NCI-H187 (cell line): ENCODE measurements at regions not wholly inside any gene's neighbourhood (a gene's known extent, or its start where the extent isn't known, plus 50 kb on each side); places are given as distances from the start of the nearest gene placed in this dataset.
A peak's percentile ranks its signal among the peaks of the same experiment; 100 is the strongest.

Experiments used
- DNase-seq, 2 experiments: peaks; one replicate each; lab custom pipeline; 2025; lab: John Stamatoyannopoulos, UW

DNA sequence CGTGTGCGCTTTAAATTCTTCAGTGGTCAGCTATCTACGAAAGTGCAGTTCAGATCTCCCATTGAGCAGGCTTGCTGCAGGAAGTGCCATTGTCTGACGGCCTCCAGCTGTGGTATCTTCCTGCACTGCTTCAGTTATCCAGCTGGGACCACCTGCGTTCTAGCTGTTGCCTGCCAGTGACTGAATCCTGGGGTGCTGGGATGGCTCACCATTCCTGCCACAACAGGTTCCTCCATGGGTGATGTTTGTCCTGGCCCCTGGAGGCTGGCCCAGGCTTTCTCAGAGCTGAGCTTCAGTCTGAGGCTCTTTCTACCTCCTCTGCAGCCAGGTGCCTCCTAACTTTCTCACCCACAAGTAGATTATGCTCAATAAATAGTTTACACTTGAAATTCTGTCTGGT, 498.5 kb upstream of the HS6ST1 start:
- no peak for DNase-seq

DNA sequence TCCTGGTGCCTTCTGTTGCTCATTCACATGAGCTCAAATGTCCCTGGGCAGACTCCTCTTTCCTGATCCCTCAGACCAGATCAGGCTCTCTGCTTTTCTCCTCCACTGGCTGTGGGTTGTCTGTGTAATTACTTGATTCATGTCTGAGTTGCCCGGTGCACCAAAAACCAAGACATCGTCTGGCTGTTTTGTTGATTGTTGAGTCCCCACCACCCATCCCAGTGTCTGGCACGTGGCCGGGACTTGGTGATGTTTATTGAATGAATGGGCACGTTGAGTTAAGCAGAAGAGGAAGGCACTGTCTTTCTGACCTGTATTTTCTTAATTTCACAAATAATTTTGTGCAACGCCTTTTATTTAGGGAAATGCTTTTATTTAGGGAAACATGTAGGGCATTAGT, 499.1 kb upstream of the HS6ST1 start:
- DNase-seq = no peak

GRCh38 chr2:128818248-128818647, 499.6 kb upstream of the HS6ST1 start:
- peak in 1 of 2 experiments; percentile 17 for DNase-seq

GRCh38 chr2:128818704-128819491, 500.2 kb upstream of the HS6ST1 start:
- DNase-seq = no peak

GRCh38 chr2:128820452-128820851, 501.8 kb upstream of the HS6ST1 start:
- DNase-seq = no peak

DNA sequence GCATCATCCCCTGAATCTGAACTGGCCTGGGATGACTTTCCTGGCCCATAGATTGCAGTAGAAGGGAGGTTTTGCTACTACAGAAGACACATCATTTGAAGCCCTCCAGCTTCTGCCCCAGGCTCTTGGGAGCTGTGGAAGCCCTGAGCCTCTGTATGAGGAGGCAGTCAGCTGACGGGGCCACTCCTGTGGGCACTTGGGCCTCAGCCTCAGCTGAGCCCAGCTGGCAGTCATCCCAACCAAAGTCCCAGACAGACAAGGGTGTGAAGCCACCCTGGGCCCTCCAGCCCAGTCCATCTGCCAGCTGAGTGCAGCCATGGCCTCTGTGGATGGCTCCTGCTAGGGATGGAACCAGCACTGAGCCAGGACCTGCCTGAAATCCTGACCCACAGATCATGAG, 502.3 kb upstream of the HS6ST1 start:
- no peak for DNase-seq

DNA sequence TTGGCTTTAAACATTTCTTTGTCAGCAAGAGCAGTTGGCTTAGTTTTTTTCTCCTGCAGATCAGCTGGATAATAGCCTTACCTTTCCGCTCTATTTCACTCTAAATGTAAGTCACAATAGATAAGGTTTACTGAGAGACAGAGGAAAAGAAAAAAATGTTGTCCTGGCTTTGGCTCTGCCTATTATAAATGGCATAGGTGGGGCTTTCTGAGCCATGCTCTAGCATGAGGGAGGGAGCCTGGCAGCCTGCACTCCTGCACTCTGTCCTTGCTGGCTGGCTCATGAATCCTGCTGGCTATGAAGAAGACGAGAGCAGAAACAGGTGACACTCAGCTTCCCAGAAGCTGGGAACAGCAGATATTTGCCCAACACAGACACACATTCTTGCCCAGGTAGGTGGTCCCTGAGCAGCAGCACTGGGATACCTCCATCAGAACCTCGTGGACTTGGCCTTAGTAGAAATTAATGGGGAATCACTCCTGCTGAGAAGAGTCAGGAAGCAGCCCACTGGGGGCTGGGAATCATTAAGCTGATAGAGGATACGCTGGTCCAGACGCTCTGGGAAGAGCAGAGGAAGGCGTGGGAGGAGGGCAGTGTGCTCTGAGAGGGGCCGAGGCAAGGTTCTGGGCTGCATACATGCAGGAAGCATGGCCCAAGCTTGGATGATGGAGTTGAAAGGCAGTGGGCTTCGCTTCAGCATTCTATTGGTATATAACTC, 514.4 kb upstream of the HS6ST1 start:
- DNase-seq = peak in 1 of 2 experiments; percentile 26

GRCh38 chr2:128833664-128834027, 515.0 kb upstream of the HS6ST1 start:
- DNase-seq = no peak

GRCh38 chr2:128834207-128834879, 515.7 kb upstream of the HS6ST1 start:
- no peak for DNase-seq

DNA sequence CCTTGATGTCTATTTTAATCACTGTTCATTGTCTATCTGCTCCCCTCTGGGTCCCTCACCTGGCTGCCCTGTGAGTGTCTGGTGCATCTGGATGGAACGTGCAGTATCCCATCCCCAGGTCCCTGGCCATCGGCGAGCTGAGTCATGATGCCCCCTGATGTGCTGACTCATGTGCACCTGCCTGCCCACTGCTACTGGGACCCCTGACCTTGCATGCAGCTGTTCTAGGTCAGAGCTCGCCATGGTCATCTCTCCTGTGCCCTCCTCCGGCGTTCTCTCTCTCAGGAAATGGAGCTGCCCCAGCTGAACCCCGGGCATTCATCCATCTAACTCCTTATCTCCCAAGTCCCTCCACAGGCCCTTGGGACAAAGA, 516.2 kb upstream of the HS6ST1 start:
- DNase-seq = no peak

GRCh38 chr2:128835342-128835855, 516.7 kb upstream of the HS6ST1 start:
- DNase-seq = no peak

- no peak for DNase-seq
These were observed 517.3 kb upstream of the HS6ST1 start for GRCh38 chr2:128835974-128836373.

- no peak for DNase-seq
These were observed 518.0 kb upstream of the HS6ST1 start for GRCh38 chr2:128836559-128837100.

- no peak for DNase-seq
These were observed 519.6 kb upstream of the HS6ST1 start for GRCh38 chr2:128838244-128838643.

GRCh38 chr2:128841803-128842202, 523.1 kb upstream of the HS6ST1 start:
- DNase-seq = no peak

DNA sequence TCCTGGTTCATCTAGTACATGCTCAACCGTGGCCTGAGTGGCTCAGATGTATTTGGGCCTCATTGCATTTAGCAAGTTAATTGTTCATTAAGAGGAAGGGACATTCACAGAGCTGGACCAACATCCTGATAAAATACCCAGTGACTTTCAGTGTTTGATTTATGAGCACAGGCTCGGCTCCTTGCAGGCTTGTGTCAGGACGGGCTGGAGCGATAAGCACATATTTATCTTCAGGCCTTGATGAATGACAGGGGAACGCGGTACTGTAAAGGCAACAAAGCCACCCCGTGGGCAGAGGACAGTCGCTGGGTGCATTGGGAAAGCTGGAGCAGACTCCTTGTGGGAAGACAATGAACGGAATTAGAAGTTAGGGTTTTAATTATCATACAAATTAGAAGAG, 548.6 kb upstream of the HS6ST1 start:
- DNase-seq = no peak

DNA sequence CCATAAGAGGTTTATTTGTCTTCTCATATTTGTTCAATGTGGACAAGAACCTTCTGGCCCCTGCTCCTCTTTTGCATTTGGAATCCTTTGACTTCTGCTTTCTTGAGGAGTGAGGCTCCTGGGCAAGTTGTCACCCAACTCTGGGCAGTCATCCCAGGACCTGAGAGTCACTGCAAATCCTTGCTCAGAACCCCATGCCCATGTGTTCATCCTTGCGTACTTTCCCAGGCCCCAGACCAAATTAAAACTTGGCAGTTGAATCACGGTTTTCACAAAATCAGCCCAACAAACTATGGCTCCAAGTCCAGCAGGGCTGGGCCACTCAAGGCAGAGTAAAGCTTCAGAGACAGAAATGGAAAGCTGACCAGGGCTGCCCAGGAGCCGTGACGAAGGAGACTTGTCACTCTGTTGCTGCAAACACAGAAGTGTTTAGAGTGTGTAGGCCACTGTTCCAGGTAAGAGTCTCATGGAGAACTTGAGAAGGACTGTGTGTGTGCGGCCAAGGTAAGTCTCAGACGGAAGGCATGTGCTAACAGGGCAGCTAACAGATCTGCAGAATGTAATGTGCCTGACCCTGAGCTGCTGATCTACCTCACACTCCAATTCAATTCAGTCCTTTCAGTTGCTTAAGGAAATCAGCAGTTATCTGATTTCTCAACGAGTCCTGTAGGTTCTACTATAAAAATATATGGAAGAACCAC, 549.4 kb upstream of the HS6ST1 start:
- no peak for DNase-seq

DNA sequence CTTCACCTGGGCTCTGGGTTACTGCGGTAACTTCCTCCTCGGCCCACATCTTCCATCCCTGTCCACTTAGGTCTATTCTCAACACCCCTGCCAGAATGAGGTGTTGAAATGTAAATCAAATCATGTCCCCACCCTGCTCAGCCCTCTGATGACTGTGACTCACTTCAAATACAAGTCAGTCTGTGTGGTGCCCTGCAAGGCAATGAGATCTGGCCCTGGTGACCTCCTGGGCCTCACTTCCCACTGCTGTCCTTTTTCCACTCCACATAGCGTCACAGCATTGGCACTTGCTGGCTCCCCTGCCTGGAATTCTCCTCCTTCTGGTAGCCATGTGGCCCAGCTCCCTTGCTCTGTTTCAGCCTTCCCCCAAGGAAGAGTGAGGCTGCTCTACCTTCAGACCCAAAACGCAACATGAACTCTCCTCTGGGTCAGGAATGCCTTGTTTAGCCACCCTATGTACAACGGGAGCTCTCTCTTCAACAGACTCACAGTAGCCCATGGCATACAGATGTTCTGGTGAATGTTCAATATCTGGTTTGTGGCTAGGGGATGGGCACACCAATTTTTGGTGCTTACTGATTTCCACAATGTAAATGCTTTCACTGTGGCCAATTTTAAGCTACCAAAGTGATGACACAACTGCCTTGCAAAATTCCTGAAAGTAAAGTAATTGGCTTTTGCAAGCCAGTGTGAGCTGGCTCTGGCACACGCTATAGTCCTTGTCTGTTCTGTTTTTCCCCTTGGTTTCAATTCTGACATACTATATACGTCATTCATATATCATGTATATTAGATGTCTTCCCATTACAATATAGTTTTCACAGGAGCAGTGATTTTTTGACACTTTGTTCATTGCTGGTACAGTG, 550.3 kb upstream of the HS6ST1 start:
- no peak for DNase-seq

DNA sequence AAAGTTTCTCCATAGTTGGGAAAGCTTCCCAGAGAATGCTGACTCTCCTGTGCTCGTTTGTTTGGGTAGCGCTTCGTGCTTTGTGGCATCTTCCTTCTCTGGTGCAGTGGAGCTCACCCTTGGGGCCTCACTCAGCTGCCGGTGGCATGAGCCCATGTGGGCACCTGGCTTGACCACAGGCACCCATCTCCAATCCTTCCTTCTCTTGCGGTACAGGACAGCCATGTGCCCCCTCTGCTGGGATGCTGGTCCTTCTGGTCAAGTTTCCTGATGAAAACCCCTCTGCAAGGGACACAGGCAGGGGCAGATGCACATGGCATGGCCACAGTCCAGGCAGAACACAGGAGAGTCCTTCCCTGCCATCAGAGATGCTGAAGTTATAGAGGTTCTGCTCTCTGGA, 555.9 kb upstream of the HS6ST1 start:
- DNase-seq = no peak

- no peak for DNase-seq
These were observed 558.6 kb upstream of the HS6ST1 start for GRCh38 chr2:128876986-128877983.
